Cardiac fibroblast (primary cell): ENCODE measurements at regions not wholly inside any gene's neighbourhood (a gene's known extent, or its start where the extent isn't known, plus 50 kb on each side); places are given as distances from the start of the nearest gene placed in this dataset.
"Not testable (repeated sequence)": the region's sequence is repeated elsewhere in the genome, so short reads cannot be mapped to it uniquely, and the experiment has no call there.

ENCODE experiments used
- DNase-seq, 2 donors: peaks; one replicate each; pipeline versions ENCODE4 v3.0.0 to v3.0.0-alpha.2; 2010; ENCODE audit warnings: low read depth in 2 of 2
- H3K4me3 ChIP-seq, 2 donors: replicated peaks in 1 of 2; 1 replicate in 1 of 2; 2 replicates in 1 of 2; pipeline ENCODE4 v1.5.1; 2011; ENCODE audit warnings: low read depth in 2 of 2, low read length in 2 of 2, mild to moderate bottlenecking in 2 of 2, moderate library complexity in 1 of 2
- TF ChIP-seq, protein P1 (sequence below): IDR thresholded peaks from one replicate; pipeline ENCODE4 v1.5.1; 2011; ENCODE audit warnings: low read depth, mild to moderate bottlenecking, low read length, inconsistent platforms

DNA sequence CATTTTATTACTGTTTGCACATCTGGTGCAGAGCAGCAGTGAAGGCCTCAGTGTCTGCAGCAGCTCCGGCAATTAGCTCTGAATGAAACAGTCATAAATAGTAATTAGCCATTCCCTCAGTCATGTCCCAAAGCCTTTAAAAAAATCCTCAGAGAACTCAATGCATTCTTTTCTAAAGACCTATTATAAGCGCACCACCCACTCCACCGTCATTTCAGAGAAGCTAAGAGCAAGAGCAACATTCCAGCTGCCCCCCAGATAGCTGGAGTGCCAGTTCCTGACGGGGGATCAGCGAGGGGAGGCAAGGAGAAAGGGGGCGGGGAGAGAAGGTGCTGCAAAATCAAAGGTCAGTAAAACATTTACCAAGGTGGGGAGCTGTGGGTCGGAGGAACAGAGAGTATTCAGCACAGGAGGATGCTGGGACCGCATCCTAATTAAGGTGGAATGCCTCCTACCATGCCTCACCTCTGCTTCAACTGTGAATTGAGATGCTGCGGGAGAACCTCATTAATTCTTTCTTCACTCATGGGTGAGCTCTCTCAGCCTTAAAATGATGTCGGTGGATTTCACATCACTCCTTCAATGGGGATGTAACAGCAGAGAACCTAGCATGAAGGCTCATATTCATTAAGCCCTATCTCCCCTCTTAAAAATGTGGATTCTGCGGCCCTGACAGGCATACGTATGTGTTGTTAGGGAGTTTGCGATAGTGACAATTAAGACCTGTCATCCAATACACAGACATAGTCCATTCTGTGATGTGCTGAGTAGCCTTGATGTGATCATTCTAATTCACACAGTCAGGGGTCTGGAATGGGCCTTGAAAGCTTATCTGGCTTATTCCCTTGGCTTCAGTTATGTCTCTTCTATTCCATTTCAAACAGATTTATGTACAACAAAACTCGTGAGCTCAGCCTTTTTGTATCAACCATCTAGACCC, 469.5 kb upstream of the NRSN1 start:
- no peak overlapping the region for H3K4me3 ChIP-seq
- no peak for DNase-seq
- TF ChIP-seq, protein P1, sequence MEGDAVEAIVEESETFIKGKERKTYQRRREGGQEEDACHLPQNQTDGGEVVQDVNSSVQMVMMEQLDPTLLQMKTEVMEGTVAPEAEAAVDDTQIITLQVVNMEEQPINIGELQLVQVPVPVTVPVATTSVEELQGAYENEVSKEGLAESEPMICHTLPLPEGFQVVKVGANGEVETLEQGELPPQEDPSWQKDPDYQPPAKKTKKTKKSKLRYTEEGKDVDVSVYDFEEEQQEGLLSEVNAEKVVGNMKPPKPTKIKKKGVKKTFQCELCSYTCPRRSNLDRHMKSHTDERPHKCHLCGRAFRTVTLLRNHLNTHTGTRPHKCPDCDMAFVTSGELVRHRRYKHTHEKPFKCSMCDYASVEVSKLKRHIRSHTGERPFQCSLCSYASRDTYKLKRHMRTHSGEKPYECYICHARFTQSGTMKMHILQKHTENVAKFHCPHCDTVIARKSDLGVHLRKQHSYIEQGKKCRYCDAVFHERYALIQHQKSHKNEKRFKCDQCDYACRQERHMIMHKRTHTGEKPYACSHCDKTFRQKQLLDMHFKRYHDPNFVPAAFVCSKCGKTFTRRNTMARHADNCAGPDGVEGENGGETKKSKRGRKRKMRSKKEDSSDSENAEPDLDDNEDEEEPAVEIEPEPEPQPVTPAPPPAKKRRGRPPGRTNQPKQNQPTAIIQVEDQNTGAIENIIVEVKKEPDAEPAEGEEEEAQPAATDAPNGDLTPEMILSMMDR: no peak

DNA sequence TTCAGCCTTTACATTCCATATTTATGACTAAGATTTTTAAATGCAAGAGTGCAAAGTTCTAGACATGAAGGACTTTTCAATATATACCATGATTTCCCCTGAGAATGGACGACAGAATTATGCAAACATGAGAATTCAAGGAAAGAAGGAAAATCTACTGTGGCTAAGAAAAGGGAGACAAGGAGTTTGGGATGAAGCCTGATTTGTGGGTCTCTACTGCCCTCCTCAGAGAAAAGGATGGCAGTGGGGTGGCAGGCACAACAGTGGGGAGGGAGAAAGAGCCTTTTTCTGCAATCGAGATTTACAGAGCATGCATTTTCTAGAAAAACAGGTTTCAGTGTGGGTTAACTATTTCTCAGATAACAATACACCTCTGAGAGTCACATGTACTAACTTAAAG, 466.9 kb upstream of the NRSN1 start:
- peak; percentile 1 to 2 for DNase-seq

DNA sequence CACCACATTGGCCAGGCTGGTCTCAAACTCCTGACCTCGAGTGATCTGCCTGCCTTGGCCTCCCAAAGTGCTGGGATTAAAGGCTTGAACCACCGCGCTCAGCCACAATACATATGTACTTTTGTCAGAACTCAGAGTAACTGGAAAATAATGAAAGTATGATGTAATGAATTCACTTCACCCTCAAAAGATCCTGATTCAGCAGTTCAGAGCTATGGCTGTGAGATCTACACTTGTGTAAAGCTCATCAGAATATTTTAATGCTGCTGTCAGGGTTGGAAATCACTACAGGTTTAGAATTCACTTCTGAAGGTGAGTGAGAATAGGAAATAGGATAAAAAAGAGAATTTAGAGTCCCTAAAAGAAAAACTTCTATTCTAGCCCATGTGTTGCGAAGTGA, 464.5 kb upstream of the NRSN1 start:
- no peak for DNase-seq
- H3K4me3 ChIP-seq: no peak overlapping the region
- TF ChIP-seq, protein P1: no peak

More for the DNA sequence above, 466.9 kb upstream of the NRSN1 start:
- TF ChIP-seq, protein P1: no peak
- no peak overlapping the region for H3K4me3 ChIP-seq

DNA sequence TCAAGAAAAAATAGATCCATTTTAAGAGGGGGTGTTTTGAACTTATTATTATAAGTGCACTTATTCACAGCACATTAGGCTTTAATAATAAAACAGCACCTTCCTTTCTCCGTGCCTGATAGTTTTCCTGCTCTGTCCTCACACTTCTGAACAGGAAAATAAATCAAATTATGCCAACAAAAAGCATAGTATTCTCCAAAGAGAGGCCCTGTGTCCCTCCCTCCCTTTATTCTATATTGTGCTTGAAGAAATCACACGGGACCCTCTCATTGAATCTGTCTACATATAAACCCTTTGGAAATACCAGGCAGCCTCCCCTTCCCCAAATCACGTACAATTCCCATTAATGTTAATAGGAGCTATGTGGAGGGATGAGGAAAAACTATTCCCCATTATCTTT, 462.9 kb upstream of the NRSN1 start:
- TF ChIP-seq, protein P1: no peak

DNA sequence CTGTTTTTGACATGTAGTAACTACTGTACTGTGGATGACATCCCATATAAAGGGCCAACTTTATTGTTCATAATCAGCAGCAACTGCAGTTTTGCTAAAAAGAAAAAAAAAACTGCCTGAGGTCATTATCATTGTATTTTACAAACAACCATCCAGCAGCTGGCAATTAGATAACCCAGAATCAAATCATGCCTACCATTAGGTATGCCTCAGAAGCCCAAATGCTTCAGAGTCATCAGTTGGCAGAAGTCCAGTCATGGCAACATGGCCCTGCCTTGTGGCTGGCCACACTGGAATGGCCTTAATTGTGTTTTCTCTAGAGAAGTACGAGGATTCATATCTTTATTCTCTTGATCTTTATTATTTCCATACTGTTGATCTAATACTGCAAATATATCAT, 462.4 kb upstream of the NRSN1 start:
- TF ChIP-seq, protein P1: no peak
- no peak overlapping the region for H3K4me3 ChIP-seq
- DNase-seq: no peak

More for the DNA sequence above, 462.9 kb upstream of the NRSN1 start:
- no peak for DNase-seq
- no peak overlapping the region for H3K4me3 ChIP-seq

DNA sequence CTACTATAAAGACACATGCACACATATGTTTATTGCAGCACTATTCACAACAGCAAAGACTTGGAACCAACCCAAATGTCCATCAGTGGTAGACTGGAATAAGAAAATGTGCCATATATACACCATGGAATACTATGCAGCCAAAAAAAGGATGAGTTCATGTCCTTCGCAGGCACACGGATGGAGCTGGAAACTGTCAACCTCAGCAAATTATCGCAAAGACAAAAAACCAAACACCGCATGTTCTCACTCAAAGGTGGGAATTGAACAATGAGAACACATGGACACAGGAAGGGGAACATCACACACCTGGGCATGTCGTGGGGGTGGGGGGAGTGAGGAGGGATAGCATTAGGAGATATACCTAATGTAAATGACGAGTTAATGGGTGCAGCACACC, 460.1 kb upstream of the NRSN1 start:
- not testable (repeated sequence) for H3K4me3 ChIP-seq, DNase-seq

DNA sequence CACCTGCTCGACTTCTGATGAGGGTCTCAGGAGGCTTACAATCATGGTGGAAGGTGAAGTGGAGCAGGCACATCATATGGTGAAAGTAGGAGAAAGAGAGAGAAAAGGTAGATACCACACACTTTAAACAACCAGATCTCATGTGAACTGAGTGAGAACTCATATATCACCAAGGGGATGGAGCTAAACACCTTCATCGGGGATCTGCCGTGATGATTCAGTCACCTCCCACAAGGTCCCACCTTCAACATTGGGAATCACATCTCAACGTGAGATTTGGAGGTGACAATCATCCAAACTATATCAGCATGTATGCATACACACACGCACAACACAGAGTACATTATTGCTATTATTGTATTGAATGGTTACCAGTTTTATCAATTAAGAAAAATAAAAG, 453.3 kb upstream of the NRSN1 start:
- TF ChIP-seq, protein P1: no peak
- DNase-seq: no peak
- H3K4me3 ChIP-seq: no peak overlapping the region
